ELR (cell line): ENCODE measurements at regions not wholly inside any gene's neighbourhood (a gene's known extent, or its start where the extent isn't known, plus 50 kb on each side); places are given as distances from the start of the nearest gene placed in this dataset.

Source experiments
- DNase-seq: peaks from one replicate; pipeline ENCODE4 v3.0.0-alpha.2; 2015; ENCODE audit warnings: low read depth

DNA sequence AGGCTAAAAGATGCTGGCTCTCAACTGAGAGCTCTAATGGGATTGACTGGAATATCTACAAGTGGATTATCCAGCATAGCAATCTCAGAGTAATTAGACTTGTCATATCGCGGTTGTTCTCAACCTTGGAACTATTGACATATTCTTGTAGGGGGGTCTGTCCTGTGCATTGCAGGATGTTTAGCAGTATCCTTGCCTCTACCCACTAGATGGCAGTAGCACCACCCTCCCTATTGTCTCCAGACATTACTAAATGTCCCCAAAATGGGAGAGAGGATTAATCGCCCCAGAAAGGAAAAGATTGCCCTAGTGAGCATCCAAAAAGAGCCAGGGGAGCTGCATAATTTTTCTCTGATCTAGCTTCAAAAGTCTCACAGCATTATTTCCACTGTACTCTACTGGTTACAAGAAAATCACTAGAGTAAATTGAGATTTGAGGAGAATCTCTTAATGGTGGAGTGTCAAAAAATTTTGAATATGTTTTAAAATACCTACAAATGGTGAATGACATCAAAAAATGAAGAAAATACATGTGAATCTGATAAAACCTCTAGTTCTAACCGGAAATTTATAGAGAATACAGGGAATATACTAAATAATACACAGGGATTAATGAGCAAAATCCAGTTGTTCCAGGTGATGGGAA, 388.2 kb upstream of the AGTR1 start:
- DNase-seq: peak; percentile 76

DNA sequence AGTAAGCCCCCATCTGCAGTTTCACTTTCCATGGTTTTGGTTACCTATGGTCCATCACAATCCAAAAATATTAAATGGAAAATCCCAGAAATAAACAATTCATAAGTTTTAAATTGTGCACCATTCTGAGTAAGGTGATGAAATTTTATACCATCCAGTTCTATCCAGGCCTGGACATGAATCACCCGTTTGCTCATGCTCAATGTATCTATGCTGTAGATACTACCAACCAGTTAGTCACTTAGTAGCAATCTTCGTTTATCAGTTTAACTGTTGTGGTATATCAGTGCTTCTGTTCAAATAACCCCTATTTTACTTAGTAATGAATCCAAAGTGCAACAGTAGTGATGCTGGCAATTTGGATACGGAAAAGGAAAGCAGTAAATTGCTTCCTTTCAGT, 381.9 kb upstream of the AGTR1 start:
- DNase-seq: peak; percentile 54

DNA sequence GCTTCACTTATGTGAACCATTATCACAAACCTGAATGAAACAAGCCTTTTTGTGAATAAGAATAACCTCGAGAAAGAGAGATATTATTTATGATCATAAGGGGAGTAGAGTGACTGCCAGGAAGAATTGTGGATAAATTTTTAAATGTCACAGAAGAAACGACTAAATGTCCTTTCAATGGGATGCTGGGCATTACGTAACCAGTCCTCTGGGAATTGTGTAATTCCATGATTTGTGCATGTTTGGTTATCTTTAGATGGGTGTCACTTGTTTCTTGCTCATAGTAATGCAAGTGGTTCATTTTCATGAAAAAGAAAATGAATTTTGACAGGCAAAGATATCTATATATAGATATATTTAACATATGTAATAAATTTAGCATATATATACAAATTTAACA, 379.5 kb upstream of the AGTR1 start:
- DNase-seq: no peak

DNA sequence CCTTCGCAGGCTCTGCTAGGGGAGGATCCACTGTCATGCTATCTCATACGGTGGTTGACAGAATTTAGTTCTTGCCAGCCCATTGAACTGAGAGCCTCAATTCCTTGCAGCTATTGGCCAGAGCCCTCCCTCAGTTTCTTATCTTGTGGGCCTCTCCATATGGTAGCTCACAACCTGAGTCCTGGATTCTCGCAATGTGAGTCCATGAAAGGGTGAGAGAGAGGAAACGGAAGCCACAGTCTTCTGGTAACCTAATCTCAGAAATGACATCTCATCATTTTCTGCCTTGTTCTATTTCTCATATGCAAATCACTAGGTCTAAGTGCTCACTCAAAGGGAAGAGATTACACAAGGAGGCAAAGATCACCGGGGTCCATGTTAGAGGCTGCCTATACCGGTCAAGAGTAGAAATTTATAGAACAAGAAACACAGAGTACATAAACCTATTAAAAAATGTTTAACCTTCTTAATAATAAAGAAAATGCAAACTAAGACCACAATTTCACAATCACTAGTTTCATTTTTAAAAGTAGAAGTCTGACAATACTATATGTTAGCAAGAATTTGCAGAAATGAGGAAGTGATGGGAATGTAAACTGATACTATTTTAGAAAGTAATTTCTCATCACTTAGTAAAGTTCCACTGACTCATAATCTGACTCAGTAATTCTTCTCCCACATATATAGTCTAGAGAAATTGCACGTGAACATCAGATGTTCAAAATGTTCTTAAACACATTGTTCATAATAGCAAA, 378.4 kb upstream of the AGTR1 start:
- peak; percentile 90 for DNase-seq

DNA sequence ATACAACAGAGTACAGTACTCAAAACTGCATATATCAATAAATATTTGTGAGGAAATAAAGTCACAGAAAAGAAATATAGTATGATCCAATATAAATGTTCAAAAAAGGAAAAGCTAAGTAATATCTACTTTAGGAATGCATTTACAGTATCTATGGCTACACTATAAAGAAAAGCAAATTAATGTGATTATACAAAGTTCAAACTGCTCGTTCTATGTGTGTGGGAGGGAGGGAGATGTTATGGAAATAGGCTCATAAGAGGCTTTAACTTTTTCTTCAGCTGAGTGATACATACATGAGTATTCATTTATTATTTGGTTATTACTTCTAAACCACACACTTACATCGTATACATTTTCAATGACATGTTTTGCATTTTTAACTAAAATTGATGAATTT, 377.7 kb upstream of the AGTR1 start:
- DNase-seq: peak; percentile 27

DNA sequence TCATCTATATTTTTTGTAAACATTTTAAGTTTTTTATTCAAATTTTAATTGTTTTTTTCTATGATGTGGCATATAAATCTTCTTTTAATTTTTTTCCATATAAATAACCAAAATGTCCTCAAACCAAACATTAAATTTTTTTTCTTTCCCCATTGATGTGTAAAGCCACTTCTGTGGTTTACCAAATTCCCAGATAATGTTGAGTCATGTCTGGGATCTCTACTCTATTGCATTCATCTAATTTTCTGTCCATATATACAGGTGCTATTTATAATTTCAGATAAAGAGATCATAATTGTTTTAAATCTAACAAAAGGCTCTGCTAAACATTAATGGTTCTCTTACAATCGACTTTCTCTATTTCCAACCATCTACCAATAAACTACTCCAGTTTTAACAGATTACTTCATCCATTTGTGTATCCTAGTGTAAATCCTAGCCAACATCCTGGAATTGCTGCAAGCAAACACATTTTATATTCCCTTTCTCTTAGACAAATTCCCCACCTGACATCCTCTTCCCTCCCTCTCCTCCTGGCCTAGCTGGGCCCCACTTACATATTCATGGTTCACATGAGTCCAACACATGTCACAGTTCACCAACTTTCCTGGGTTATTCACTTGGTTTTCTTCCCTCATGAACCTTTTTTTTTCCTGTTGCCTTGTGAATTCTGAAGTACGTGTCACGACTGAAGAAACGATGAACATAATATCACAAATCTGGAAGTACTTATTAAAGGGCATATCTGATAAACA, 368.0 kb upstream of the AGTR1 start:
- peak; percentile 49 for DNase-seq

DNA sequence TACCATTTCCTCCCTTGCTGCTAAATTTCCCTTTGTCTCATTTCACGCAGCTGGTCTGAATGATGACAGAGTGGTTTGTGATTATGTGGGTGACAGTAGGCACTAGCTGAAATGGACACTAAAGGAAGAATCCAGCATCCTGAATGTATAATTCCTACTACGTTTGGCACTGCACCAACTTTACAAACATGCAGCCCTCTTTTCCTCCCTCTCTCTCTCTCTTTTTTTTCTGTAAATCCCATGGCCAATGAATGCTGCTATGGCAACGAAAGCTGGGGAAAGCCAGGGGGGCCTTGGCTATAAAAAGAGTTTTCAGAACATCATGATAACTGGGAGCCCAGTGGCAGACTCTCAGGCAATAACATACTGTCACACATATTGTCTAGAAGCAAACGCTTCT, 367.2 kb upstream of the AGTR1 start:
- no peak for DNase-seq

DNA sequence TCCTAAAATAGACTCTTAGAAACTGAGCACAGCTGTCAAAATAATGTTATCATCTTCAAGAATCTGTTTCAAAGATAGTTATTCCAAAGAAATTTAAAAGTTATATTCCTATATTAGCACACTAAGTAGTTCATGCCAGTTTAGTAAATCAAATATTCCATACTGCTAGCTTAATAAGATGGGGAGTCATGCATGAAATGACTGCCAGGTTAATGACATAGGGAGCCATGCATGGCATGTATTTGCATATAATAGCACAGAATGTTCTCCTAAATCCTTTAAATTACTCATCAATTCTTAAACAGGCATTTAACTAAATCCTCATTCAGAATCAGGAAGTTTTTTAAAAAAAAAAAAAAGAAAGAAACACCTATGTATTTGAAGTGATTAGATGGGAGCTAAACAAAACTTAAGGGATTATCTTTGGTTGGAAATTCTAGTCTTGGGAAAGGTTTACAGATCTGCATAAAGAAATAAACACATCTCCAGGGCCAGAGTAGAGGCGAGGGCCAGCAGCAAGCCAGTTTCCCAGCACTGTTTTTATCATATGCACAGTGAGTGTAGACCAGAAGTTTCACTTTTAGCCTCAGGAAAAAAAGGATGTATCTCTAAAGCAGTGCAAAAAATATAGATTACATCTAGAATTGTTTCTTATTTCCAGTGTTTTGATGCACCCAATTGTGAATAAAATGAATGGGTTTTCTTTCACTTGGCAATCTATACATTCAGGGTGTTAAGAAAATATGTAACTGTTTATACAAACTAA, 366.4 kb upstream of the AGTR1 start:
- DNase-seq: no peak

DNA sequence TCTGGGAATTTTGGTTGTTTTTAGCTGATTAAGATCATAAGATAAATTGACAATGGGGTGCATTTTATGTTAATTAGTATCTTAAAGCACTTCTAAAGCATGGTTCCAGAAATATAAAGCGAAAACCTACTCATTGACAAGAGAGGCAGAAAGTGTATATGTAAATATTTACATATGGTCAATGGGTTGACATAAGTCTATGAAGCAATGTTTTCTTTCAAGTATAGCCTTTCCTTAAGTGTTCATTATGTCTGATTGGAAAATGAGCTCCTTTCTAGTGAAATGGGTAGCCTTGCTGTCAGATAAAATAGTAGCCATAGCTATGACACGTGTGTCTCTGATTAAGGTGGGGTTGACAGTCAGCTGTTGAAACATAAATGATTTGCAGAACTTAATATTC, 365.2 kb upstream of the AGTR1 start:
- DNase-seq: no peak

DNA sequence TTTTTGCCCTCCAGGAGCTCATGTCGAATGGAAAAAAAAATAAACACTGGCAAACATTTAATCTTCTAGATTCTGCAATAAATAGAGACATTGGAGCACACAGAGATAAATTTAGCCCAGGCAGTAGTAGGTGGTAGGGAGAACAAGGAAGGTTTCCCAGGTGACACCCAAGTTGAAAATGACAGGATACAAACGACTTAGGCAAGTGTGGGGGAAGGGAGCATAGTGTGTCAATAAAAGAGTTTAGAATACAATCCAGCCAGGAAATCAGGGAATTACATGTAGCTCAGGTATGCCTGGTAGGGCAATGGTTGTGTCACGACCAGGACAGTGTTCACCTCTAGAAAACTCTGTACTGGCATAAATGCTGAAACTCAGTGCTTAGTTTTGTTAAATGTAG, 364.6 kb upstream of the AGTR1 start:
- no peak for DNase-seq

DNA sequence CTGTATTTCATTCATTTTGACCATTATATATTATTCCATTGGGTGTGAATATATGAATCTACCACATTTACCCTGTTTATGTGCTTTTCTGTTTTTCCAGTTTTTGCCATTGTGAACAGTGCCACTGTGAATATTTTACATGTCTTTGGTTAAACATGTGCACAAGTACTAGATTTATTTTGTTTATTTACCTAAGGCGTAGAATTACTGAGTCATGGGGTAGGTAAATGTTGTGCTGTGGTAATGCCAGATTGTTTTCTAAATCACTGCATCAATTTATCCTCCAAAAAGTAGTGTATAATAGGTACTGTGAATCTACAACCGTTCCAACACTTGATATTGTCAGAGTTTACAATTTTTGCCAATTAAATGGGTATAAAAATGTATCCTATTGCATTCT, 362.1 kb upstream of the AGTR1 start:
- DNase-seq: no peak

DNA sequence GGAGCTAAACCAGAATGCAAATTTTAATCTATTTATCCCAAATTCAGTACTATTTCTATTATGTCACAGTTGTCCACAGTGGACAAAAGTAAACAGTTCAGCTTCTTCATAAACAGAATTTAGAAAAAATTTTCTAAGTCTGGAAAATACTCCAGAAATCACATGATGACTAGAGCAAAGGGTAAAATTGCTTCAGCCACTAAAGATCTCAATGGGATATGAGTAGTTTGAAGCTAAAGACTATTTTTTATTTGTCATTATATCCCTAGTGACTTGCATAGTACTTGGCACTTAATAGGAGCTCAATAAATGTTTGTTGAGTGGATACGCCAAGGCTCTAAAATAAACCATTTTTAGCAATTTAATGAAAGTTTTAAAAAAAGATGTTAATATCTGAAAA, 354.3 kb upstream of the AGTR1 start:
- DNase-seq: no peak

DNA sequence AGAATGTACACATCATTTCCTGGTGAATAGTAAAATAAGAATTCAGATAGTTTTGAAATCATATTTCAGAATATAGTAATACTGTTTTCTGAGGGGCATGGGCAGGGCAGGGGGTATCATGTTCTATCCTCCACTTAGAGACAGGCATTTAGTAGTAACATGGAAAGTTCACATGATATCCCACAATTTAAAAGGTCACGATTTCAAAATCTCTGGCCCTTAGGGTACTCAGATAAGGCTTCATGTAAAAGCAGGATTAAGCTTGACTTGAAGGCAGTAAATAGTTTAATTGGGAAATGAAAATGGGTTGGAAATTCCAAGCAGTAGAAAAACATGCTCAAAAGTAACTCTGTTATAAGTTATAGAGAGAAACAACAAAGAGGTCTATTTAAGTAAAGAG, 353.2 kb upstream of the AGTR1 start:
- DNase-seq: no peak

DNA sequence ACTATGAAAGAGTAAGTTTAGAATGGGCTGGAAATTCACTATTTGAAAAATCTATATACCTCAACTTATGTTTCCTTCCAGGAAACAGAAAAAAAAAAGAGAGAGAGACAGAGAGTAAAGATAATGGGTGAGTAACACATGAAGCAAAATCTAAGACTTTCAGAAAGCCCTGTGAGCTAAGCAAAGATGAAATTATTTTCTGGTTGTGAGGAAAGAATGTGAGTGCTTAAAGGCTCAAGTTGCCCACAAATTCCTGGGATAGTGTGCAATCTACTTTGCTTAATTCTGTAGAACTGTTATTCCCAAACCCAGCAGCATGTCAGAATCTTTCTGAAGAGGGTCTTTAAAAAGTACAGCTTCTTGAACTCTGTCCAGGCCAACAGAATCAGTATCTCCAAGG, 337.7 kb upstream of the AGTR1 start:
- peak; percentile 15 for DNase-seq

DNA sequence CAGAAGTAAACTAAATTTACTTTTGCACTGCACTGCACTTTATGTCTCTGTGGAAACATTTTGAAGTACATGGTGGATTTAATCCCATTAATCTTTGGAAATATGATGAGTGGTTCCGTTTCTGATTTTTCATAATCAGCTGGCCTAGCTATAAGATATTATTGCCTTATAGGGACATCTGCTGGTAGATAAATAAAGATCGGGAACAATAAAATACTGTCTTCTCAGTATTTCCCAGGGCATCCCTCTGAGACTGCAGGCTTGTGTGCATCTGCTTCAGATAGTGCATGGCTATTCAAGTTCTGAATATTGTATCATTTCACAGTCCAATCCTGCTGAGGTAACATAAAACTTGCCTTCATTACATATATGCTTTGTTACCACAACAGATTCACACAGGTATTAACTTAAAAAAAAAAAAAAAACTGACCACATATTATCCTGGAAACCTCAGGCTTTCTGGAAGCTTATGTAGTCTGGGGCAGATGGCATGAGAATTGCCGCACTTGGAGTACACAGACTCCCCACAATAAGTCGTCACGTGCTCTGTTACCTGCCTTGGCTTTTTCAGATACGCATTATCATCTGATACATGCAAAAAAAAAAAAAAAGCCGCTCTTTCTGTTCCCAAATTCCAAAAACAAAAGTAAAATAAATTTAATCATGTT, 330.8 kb upstream of the AGTR1 start:
- DNase-seq: peak; percentile 62

DNA sequence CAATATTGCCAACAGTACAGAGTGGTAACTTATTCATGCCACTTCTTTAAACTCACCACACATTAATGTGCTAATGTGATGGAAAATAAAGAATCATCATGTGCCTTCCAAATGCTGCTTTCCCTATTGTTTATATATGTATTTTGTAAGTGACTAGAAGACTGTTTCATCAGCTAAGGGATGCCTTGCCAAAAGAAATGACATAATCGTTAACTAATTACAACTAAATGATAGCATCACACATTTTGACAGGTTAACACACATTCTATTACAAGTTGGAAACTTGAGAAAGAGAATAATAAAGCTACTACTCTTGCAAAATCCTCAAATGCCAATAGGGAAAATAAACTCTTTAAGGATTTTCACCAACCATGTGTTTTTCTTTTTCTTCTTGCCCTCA, 329.9 kb upstream of the AGTR1 start:
- DNase-seq: no peak

DNA sequence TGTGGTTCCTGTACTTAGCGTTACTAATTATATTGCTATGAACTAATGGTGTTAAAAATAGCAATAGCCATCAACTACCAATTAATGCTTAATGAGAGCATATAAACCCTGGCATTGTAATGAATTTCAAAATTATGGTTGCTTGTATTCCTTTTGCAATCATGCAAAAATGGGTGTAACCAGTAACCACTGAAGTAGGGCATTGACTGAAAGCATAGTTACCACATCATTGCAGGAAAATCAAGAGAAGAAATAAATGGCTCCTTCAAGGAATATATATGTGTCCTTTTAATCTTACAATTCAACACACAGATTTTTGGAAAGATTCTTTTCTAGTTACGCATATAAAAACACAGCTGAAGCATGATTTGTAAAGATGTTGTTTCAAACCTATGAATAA, 328.3 kb upstream of the AGTR1 start:
- DNase-seq: no peak

DNA sequence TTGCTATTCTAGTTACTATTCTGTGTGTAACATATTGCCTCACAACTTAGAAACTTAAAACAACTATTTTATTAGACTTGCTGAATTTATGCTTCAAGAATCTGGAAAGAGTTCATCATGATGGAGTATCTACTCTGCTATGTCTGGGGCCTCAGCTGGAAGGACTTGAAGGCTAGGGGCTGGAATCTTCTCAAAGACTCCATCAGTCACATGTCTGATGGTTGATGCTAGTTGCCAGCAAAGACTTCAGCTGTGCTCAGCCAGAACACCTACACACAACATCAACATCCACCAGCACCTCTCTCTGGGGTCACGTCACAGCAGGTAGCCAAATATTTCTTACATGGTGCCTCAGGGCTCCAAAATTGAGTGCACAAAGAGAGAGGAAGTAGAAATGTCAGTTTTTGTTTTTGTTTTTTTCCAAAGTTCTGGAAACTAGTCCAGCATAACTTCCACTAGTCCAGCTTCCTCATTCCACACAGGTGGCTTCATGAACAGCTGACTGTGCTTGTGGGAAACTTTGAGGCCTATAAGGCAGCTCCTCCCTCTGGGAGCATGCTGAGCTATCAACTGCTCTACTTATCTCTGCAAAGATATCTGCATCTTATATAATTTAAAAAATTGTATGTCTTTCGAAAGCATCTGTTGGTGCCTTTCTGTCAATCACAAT, 325.4 kb upstream of the AGTR1 start:
- DNase-seq: peak; percentile 5

DNA sequence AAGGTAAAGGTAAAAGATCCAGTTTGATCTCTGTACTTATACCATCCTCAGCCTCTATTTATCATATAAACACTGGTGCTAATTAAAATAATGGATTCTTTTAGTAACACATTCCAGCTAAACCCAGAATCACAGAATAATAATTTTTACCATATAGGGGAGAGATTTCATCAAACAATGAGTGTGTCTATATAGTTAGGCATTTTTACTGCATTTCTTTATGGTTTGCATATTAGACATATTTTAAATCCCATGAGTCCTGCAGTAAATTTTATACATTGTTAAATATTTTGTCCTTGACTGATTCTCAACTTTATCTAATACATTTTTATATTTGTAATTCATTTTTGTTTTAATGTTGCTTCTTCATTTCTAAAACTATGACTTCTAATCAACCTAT, 323.7 kb upstream of the AGTR1 start:
- no peak for DNase-seq

DNA sequence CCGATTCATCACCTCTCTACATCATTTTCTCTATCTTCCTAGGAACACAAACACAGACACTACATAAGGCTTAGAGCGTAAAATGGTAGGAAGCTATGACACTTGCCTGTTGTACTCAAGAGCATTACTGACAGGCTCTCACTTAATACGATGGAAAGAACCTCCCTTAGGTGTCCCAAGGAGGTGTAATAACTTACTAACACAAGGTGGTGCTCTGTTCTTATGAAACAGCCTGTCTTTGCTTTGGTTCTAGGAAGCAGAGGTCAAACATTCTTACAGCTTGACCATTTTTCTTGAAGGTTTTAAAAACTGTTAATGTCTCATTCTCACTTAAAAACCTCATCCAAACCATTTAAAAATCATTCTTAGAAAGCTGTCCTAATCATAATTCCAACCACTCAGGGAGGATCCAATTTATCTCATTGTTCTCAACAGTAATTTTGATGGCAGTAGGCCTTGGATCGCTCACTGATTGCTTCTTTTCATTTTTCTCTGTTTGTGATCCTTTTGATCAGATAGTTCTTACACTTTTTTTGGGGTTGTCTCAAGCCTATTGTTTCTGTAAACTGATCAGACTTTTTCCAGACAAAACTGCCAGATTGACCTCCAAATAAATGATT, 317.8 kb upstream of the AGTR1 start:
- peak; percentile 83 for DNase-seq

DNA sequence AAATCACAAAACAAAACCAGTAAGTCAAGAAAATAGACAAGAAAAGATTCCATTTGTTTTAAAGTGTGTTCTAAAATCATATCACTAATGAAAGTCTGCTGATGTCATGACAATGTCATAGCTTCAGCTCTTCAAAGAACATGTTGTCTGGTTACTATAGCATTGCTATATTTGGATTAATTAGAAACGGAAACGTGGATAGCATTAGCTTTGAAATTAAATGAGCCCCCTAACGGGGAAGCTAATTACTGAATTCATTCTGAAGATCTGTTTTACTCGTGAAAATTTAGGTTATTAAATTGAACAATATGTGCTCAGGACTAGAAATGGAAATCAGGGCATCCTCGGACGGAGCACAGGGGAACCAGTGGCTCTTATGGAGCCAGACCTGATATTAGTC, 316.7 kb upstream of the AGTR1 start:
- DNase-seq: no peak
